Nucleus accumbens (tissue), 56 donors: ENCODE measurements at regions not wholly inside any gene's neighbourhood (a gene's known extent, or its start where the extent isn't known, plus 50 kb on each side); places are given as distances from the start of the nearest gene placed in this dataset.
A peak's percentile ranks its signal among the peaks of the same experiment; 100 is the strongest.

Experiments
- DNase-seq, 56 donors: peaks; one replicate each; lab custom pipeline; 2025; lab: John Stamatoyannopoulos, UW

DNA sequence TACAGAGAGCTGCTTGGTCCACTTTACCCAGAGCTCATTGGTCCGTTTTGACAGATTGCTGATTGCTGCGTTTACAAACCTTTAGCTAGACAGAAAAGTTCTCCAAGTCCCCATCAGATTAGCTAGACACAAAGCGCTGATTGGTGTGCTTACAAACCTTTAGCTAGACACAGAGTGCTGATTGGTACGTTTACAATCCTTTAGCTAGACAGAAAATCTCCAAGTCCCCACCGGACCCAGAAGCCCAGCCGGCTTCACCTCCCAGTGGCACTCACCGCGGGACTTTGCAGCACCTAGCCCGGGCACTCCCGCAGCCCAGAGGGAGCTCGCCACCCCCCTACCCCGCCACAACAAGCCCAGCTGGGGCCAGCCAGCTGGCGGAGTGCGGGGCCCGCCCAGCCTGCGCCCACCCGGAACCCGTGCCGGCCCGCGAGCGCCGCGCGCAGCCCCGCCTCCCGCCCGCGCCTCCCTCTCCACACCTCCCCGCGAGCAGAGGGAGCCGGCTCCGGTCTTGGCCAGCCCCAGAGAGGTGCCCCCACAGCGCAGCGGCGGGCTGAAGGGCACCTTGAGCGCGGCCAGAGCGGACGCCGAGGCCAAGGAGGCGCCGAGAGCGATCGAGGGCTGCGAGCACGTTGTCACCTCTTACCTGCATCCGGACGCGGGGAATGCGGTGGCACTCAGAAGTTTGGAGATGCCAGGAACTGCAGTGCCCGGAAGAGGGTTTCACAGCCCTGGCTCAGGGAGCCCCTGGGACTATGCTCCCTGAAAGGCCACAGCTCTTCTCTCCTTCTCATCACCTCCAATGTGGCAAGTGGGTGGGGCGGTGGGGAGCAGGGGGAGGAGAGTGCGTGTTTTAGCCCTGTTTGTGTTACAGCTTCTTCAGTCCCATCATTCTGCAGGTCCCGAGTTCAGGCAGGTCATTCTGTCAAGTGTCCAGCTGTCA, 1504.5 kb downstream of the CDH11 start:
- DNase-seq, result no peak

GRCh38 chr16:63614429-63614828, 1507.4 kb downstream of the CDH11 start:
- DNase-seq, result no peak

- no peak for DNase-seq
These were observed 1508.2 kb downstream of the CDH11 start for GRCh38 chr16:63613701-63614100.

GRCh38 chr16:63612462-63613227, 1509.2 kb downstream of the CDH11 start:
- DNase-seq, result no peak

GRCh38 chr16:63606778-63607177, 1515.1 kb downstream of the CDH11 start:
- no peak for DNase-seq

DNA sequence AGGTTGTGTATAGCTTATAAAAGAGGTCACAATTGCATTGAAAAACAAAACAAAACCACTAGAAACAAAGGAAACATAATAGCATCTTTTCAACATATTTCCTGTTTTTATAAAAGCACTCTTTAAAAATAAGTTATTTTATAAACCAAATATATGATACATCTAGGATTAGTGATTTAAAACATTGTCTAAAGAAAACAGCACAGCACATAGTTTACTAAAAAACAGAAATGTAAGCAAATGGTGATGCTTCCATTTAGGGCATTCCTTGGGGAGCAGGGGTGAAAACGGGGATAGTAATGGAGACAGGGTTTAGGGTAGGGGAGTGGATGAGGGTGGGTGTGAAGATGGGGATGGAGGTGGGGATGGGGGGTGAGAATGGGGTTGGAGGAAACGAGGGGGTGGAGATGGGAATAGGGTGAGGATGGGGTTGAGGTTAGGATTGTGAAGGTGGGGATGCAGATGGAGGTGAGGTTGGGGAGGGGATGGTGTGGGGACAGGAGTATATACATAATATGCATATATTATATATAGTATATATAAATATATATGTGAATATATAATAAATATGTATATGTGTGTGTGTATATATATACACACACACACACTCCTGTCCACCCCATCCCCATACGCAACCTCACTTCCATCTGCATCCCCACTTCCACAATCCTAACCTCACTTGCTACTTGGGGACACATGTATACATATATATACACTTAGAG, 1519.5 kb downstream of the CDH11 start:
- DNase-seq, result no peak

DNA sequence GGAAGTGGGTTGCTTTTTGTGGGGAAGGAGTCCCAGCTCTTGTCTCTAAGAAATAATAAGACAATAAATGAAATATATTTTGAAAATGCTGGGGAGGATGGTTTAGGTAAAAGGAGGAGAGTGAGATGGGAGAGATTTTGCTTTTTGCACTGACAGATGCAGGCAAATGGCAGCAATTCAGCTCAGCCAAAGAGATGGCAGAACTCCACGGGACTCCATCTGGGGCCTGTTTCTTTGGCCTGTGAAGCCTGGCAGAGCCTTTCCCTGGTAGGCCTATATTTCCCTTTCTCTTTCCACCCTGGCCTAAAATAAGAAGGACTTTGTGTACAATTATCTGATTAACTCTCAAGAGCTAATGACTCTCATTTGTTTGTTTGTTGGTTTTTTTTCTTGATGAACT, 1525.1 kb downstream of the CDH11 start:
- DNase-seq, result peak in 3 of 56 donors; percentile 1 to 21 (median 3)

GRCh38 chr16:63592852-63593251, 1529.0 kb downstream of the CDH11 start:
- no peak for DNase-seq

- no peak for DNase-seq
These were observed 1540.3 kb downstream of the CDH11 start for GRCh38 chr16:63581570-63581969.

DNA sequence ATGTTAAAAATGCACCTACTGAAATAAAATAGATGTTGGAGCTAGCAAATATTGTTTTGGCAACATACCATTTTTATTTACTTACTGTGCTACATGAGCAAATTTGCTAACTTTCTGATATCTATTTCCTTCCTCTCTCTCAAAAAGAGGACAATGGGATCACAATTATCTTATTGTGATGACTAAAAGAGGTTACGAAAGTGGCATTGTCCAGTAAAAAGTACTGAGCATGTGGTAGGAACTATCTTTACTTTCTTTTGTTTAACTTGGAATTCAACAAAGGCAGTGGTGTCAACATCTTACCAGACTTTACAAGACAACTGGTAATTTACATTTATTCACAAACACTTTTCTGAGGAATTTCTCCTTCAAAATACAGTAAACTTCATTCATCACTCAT, 1542.6 kb upstream of the CDH8 start:
- DNase-seq, result no peak

DNA sequence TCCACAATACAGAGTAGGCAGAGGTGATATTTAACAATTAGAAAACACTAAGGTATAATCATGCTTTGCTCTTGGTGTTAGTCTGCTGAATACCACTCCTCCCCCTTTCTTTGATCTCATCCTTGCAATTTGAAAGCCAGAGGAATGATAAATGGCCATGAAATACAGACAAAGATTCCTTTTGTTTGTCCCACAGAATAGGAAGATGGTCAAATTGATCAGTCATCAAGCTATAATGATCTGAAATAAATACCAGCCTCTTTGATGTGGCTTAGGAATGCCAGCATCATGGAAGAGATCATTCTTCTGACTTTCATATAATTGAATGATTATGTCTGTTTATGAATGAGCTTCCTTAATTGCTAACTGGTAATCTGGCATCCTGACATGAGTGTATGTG, 1541.7 kb upstream of the CDH8 start:
- no peak for DNase-seq

GRCh38 chr16:63575041-63575440, 1538.8 kb upstream of the CDH8 start:
- no peak for DNase-seq

- DNase-seq, result no peak
These were observed 1531.9 kb upstream of the CDH8 start for GRCh38 chr16:63568164-63568563.

DNA sequence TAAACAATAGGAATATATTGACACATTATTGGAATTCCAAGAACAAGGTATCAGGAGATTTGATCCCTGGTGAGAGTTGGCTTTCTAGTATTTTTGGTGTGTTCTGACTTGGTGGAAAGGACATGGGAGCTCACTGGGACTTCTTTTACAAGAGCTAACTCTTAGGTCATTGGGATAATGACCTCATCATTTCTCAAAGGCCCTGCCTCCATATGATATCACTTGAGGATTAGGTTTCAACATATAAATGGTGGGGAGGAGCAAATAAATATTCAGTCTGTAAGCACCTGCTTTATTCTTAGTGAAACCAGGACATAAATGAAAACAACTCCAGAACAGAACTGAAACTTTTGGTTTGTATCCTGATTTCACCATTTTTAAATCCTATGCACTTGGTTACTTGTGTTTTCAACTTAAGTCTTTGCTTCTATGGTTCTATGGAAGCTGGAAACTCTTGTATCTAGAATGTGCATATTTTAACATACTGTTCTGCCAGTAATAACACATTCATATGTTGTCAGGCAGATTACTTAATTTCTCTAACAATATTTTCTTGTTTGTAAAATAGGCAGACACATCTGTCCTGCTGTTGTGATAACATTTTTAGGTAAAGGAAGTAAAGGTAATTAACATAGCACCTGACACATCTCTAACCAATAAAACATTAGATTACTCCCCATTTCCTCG, 1527.7 kb upstream of the CDH8 start:
- no peak for DNase-seq

DNA sequence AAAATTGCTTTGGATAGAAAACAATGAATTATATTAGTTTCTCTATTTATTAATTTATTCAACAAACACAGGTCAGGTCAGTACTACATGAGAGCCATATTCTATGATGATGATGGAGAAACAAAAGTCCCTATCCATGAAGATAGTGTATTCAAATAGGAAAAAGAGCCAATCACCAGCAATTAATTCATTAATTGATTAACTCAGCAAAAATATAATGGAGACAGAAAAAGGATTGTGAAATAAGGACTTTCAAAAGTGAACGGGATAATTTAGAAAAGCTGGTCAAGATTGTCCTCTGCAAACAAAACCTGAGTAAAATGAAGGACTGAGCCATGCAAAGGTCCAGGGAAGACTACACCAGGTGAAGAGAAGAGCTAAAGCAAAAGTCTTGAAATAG, 1517.7 kb upstream of the CDH8 start:
- no peak for DNase-seq

DNA sequence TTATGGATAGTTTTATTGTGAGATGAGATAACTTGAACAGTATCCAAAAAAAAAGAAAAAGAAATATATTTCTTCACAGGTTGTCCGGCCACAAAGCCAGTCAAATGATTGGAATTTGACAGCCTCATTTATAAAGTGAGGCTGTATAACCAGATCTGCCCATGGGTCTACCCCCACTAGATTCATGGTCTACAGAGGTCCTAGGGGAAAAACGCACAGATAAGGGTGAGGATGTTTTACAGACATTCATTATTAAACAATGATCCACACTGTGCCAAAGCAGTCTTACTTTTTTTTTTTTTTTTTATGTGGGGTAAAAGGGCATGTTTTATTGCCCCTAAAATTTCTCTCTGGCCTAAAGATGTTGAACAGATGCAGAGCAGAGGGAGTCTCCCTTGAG, 1503.0 kb upstream of the CDH8 start:
- DNase-seq, result no peak

GRCh38 chr16:63530974-63531373, 1494.7 kb upstream of the CDH8 start:
- DNase-seq, result no peak

DNA sequence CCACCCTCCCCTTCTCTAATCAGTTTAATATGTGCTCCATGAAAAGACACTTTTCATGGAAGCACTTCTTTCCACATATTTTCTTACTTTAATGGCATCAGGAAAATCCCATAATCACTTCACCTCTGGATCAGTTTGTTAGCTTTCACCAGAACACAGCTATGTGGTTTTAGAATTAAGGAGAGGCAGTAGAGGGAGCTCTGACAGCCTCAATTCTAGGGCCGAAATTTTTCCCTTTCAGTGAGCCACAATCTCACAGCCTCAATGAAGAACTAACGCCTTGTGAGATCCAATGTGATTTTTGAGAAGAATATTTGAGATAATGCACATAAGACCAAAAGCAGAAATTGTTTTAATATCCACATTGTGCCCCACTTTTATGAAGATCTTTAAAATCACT, 1494.0 kb upstream of the CDH8 start:
- no peak for DNase-seq

DNA sequence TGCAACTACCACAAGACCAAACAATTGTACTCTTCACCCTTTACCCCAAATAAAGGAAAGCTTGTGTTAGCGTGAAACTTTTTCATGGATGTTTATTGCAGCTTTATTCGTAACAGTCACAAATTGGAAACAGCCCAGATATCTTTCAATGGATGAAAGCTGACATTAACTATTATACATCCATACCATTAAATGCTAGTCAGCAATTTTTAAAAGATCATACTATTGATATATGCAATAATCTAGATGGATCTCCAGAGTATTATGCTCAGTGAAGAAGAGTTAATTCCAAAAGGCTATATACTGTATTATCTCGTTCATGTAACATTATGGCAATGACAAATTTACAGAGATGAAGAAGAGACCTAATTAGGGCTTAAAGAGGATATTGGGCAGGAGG, 1491.2 kb upstream of the CDH8 start:
- DNase-seq, result no peak

DNA sequence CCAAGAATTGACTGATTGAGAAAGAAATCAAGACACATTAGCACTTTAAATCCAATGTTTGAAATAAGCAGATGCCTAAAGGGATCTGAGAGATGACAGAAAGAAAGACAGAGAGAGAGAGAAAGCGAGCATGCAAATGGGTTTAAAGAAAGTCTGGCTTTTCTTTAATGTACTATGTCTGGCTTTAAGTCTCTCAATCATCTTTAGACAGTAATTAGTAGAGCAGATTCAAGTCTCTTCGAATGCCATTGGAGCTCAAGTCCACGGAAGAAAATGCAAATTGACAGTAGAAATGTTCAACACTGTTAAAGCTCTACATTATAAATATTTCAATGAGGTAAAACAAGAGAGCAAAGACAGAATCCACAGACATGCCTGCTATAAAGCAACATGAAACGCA, 1480.2 kb upstream of the CDH8 start:
- no peak for DNase-seq

DNA sequence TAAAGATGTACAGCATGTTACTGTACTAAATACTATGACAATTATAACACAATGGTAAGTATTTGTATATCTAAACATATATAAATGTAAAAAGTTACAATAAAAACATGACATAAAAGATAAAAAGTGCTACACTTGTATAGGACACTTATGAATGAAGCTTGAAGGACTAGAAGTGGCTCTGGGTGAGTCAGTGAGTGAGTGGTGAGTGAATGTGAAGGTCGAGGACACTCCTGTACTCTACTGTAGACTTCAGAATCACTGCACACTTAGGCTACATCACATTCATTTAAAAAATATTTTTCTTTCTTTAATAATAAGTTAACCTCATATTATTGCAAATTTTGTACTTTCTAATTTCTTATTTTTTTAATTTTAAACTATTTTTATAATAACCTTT, 1476.7 kb upstream of the CDH8 start:
- no peak for DNase-seq
